OCI-LY3 (cell line): ENCODE measurements at regions not wholly inside any gene's neighbourhood (a gene's known extent, or its start where the extent isn't known, plus 50 kb on each side); places are given as distances from the start of the nearest gene placed in this dataset.

ENCODE experiments used
- CTCF ChIP-seq: fragments of 200-600, 300-600 bp; sonication (generic); IDR thresholded peaks from 2 replicates; pipeline ENCODE4 v1.5.1; 2014; ENCODE audit warnings: antibody characterized with exemption, low read length, low read depth
- EZH2phosphoT487 ChIP-seq: fragments of 200-600 bp; shearing (Covaris generic); IDR thresholded peaks from 2 replicates; pipeline ENCODE4 v1.6.1; 2018; ENCODE audit warnings: antibody characterized with exemption, mixed run types, low read depth

- TF ChIP-seq CTCF (no peak), EZH2phosphoT487 (no peak)
Observed at GRCh38 chr5:174644436-174644835, 79.9 kb upstream of the MSX2 start.
